ENCODE measurements at regions not wholly inside any gene's neighbourhood (a gene's known extent, or its start where the extent isn't known, plus 50 kb on each side); places are given as distances from the start of the nearest gene placed in this dataset.

DNA sequence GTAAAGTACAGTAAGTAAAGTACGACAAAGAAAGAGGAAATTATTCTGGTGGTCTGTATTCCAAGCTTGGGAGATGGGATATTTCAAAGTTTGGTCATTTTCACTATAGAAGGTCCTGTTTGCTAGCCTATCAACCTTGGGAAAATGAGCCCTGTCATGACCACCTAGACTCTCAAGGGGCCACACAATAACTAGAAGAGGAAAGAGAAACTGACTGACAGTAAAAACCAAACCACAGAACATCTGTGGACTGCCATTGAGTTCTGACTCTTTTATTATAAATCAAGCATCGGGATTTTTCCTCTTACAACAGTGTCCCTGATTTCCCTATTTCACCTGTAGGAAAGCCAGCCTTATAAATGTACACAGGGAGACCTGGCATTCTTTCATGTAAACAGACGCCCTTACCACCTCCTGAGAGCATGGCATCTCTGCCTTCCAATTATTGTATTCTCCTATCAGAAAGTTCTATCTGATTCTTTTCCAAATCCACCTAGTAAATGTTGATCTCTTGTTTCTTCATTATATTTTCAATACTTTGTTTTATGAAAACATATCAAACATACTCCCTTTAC, 80.0 kb downstream of the ZNF622 start (continued):
- TF ChIP-seq JUN (CRISPR knock-in tag; IDR thresholded peaks at IDR 0.05) (no peak), SYNCRIP (IDR thresholded peaks at IDR 0.05; ENCODE audit: insufficient read depth, low read depth, low read length) (no peak), MAZ (IDR thresholded peaks at IDR 0.05; ENCODE audit: borderline replicate concordance, low read depth, low read length) (no peak), MAZ (CRISPR knock-in tag; IDR thresholded peaks at IDR 0.05; ENCODE audit: low read depth) (no peak), ZSCAN31 (CRISPR knock-in tag; IDR thresholded peaks at IDR 0.05; ENCODE audit: low read depth) (no peak)
- TF ChIP-seq, protein P1, sequence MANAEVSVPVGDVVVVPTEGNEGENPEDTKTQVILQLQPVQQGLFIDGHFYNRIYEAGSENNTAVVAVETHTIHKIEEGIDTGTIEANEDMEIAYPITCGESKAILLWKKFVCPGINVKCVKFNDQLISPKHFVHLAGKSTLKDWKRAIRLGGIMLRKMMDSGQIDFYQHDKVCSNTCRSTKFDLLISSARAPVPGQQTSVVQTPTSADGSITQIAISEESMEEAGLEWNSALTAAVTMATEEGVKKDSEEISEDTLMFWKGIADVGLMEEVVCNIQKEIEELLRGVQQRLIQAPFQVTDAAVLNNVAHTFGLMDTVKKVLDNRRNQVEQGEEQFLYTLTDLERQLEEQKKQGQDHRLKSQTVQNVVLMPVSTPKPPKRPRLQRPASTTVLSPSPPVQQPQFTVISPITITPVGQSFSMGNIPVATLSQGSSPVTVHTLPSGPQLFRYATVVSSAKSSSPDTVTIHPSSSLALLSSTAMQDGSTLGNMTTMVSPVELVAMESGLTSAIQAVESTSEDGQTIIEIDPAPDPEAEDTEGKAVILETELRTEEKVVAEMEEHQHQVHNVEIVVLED (CRISPR knock-in tag; IDR thresholded peaks at IDR 0.05; ENCODE audit: borderline replicate concordance) = no peak
- TF ChIP-seq, protein P2, sequence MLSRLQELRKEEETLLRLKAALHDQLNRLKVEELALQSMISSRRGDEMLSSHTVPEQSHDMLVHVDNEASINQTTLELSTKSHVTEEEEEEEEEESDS (CRISPR knock-in tag; IDR thresholded peaks at IDR 0.05; ENCODE audit: borderline replicate concordance) = no peak
- TF ChIP-seq, protein P3, sequence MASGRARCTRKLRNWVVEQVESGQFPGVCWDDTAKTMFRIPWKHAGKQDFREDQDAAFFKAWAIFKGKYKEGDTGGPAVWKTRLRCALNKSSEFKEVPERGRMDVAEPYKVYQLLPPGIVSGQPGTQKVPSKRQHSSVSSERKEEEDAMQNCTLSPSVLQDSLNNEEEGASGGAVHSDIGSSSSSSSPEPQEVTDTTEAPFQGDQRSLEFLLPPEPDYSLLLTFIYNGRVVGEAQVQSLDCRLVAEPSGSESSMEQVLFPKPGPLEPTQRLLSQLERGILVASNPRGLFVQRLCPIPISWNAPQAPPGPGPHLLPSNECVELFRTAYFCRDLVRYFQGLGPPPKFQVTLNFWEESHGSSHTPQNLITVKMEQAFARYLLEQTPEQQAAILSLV (CRISPR knock-in tag; IDR thresholded peaks at IDR 0.05; ENCODE audit: borderline replicate concordance) = no peak

DNA sequence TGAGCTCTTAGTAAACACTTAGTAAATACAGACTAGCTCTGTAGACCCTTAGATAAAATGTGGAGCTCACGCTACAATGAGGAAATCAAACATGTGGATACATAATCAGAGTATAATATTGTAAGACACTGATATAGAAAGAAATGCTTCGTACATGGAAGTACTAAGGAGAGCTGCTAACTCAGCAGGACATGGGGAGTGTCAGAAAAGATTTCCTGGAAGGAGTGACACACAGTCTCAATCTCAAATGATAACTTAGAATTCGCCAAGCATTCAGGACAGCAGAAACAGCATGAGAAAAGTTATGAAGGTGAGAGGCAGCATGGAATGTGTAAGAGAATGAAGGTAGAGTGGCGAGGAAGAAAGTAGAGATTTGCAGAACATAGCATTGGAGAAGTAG, 80.8 kb downstream of the ZNF622 start:
- H3K4me2 ChIP-seq (ENCODE audit: low read depth, low read length) = no peak overlapping the region
- no peak overlapping the region for H3K27ac ChIP-seq (ENCODE audit: extremely low read length, insufficient read depth, low read length)
- intact Hi-C loops (cut with micrococcal nuclease; ENCODE audit: unreplicated experiment) (no loop called here), in situ Hi-C loops (cut with HindIII; ENCODE audit: extremely low pct_ligation_motif_present, low pct_unique_long_range_greater_than_20kb) (no loop called here)
- H3K4me3 ChIP-seq (replicated peaks in 1 of 3; ENCODE audit: insufficient read depth in 1 of 3, low read depth in 2 of 3, low read length in 3 of 3) = no peak overlapping the region
- POLR2A ChIA-PET = no interaction called here
- H3K79me2 ChIP-seq (ENCODE audit: insufficient read depth, low read length) = no peaks in the 10 kb centered on the region
- no peaks in the 10 kb centered on the region for H3K9me3 ChIP-seq (ENCODE audit: low read length)
- H4K20me1 ChIP-seq (ENCODE audit: insufficient read depth, low read length) = no peaks in the 10 kb centered on the region
- H3K9ac ChIP-seq (ENCODE audit: insufficient read depth, low read depth, low read length) = no peak overlapping the region
- no TSS peak for BruUV-seq (replicated peaks)
- FAIRE-seq (no peak), DNase-seq (ENCODE audit: low spot score) (no peak), ATAC-seq (no peak)
- CTCF ChIA-PET (ENCODE audit: low intra/inter-chr PET ratio, low total read pairs) = no interaction called here
- TF ChIP-seq, protein P4, sequence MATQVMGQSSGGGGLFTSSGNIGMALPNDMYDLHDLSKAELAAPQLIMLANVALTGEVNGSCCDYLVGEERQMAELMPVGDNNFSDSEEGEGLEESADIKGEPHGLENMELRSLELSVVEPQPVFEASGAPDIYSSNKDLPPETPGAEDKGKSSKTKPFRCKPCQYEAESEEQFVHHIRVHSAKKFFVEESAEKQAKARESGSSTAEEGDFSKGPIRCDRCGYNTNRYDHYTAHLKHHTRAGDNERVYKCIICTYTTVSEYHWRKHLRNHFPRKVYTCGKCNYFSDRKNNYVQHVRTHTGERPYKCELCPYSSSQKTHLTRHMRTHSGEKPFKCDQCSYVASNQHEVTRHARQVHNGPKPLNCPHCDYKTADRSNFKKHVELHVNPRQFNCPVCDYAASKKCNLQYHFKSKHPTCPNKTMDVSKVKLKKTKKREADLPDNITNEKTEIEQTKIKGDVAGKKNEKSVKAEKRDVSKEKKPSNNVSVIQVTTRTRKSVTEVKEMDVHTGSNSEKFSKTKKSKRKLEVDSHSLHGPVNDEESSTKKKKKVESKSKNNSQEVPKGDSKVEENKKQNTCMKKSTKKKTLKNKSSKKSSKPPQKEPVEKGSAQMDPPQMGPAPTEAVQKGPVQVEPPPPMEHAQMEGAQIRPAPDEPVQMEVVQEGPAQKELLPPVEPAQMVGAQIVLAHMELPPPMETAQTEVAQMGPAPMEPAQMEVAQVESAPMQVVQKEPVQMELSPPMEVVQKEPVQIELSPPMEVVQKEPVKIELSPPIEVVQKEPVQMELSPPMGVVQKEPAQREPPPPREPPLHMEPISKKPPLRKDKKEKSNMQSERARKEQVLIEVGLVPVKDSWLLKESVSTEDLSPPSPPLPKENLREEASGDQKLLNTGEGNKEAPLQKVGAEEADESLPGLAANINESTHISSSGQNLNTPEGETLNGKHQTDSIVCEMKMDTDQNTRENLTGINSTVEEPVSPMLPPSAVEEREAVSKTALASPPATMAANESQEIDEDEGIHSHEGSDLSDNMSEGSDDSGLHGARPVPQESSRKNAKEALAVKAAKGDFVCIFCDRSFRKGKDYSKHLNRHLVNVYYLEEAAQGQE (IDR thresholded peaks at IDR 0.05; ENCODE audit: borderline replicate concordance in 1 of 2, low read depth in 1 of 2, low read length in 2 of 2) = no peak
- H3K4me1 ChIP-seq (ENCODE audit: insufficient read depth, low read length) = no peaks in the 10 kb centered on the region
- WGBS (ENCODE audit: low lambda C conversion rate) = 1% methylated on average over 4 of the region's 4 CpGs
- no peaks in the 10 kb centered on the region for H3K27me3 ChIP-seq (ENCODE audit: control insufficient read depth in 1 of 2, insufficient read depth in 2 of 2, low read length in 2 of 2)
- no peaks in the 10 kb centered on the region for H3K36me3 ChIP-seq (replicated peaks in 1 of 2; ENCODE audit: control insufficient read depth in 1 of 2, insufficient read depth in 2 of 2, low read length in 2 of 2)
- H2AFZ ChIP-seq (ENCODE audit: low read length) = no peak overlapping the region
